GM12872 (cell line): ENCODE measurements at regions not wholly inside any gene's neighbourhood (a gene's known extent, or its start where the extent isn't known, plus 50 kb on each side); places are given as distances from the start of the nearest gene placed in this dataset.

Experiments
- CTCF ChIP-seq: IDR thresholded peaks from 3 replicates; pipeline ENCODE4 v1.5.1; 2011; ENCODE audit warnings: low read depth, mild to moderate bottlenecking, low read length, moderate library complexity; ENCODE audit not compliant: insufficient read depth

GRCh38 chrX:109813236-109813635, 80.2 kb upstream of the ACSL4 start:
- no peak for TF ChIP-seq CTCF

- TF ChIP-seq CTCF, result no peak
Observed at GRCh38 chrX:109818976-109819375, 85.9 kb upstream of the ACSL4 start.

DNA sequence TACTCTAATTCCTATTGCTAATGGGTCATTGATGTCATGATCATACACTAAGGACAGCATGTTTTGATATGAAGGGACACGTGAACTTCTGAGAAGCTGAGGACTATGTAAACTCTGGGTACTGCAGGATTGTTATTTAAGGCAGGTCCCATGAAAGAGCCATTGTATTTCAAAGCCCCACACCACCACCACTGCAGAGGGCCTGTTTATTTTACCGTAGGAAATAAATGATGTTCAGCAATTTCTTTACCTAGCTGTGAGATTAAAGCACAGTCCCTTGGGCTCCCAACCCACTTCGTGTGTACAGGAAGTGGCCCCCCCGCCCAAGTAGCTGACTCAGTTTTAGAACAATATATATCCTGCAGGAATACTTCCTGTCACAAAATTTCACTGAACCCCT, 89.8 kb upstream of the ACSL4 start:
- no peak for TF ChIP-seq CTCF

- no peak for TF ChIP-seq CTCF
Observed at GRCh38 chrX:109826954-109827708, 94.1 kb upstream of the ACSL4 start.

- no peak for TF ChIP-seq CTCF
Observed at GRCh38 chrX:109827772-109828171, 94.7 kb upstream of the ACSL4 start.

DNA sequence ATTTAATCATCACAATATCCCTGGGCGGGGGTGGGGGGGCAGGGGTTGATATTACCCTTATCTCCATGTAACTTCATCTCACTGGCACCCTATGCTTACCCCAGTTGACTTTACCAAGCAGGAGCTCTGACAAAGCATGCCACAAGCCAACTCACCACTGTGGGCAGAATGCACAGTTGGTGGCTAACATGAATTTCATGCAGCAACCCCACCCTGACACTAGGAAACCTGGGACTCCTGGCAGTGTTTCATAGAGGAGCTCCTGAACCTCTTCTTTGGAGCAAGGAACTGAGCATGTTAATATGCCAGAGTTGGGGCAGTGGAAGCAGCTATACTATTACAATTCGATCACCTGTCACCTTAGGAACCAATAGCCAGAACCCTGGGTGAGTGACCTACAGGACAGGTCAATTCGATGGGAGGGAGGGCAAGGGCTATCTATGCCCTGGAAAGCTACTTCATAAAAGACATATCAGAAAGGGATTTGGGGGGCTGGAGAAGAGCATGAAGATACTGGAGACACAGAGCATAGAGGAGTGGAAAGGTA, 97.2 kb upstream of the ACSL4 start:
- no peak for TF ChIP-seq CTCF

DNA sequence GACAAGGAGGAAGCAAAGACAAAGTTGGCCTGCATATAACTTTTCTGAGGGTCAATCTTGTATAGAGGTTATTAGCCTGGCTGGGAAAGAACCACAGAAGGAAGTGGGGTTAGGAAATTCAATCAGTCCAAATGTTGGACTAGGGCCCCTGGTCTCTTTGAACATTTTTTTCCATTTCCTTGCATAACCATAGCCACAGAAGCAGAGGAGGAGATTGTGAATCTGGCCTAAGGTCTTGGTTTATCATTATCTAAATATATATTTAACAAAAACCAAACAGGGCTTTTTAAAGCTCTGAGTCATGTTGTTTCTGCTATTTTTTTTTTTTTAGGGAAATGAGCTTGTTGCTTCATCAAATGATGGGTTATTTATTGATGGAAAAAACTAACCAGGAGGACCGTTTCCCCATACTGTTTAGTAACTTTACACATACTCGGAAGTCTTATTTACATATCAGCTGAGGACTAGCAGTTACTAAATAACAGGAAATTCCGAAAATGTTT, 97.7 kb upstream of the ACSL4 start:
- no peak for TF ChIP-seq CTCF
